ENCODE measurements at regions not wholly inside any gene's neighbourhood (a gene's known extent, or its start where the extent isn't known, plus 50 kb on each side); places are given as distances from the start of the nearest gene placed in this dataset.

DNA sequence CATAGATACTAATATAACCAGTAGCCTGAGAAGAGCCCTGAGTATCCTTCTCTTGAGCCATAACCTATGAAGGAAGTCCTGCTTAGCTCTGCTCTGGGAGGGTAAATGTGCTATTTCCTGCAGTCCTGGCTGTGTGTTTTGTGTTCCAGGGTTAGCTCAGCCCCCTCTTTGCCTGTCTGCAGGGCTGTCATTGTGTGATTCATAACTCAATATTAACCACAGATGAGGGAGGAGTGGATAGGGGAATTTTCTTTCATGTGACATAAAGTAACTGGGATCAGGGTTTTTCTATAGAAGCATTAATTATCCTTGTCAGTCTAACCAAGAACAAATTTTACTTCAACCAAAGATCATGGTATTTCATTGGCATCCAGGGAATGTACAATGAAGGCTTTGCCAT is 183.3 kb upstream of the ZBTB20 start:
- no peak for DNase-seq (ENCODE audit: low spot score)

DNA sequence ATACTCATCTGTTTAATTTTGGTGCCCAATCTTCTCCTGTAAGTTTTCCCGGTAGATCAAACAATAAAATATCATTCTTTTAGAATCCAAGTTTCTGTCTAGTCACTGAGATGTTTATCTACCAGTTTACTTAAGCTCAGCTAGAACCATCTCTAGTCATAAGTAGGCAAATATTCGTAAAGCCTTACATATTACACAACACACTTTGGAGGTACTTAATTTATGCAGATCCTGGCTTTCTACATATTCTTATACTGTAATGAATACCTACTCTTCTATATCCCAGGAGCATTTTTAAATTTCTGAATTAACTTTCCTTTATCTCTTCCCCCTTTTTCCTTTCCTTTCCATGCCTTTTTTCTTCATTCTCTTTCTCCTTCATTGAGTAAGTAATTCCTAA is 185.9 kb upstream of the ZBTB20 start:
- DNase-seq (ENCODE audit: low spot score), result no peak

DNA sequence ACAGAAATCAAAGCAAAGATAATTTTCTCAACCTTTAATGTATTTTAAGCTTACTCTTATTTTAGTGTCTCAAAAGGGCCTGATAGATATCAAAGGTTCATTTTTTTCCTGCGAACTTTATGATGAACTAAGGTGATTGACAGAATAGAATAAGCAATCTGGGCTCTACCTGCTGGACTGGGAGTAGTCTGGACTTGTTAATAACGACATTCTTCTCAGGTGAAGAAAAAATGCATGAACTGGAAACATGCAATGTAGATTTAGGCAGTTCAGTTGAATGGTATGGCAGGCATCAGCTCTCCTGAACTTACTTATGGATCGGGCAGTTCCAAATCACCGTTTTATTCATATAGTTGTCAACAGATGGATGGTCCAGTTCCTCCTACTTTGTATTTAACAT is 189.7 kb upstream of the ZBTB20 start:
- DNase-seq (ENCODE audit: low spot score), result no peak

DNA sequence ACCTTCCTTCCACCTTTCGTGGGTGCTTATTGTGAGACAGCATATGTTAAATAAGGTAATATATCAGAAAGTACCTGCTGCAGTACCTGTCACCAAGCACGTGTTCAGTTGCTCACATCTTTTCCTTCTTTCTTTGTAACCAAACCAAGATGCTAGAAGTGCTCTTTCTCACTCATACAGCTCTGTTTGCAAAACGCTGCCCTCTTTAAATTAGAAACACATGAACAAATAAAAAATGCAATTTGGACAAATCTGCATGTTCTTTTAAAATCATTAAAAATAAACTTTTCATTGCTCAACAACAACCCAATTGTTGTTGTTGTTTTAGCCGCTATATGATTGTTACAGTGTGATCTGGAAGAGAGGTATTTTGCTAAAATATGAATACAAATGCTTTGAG is 193.5 kb upstream of the ZBTB20 start:
- no peak for DNase-seq (ENCODE audit: low spot score)

DNA sequence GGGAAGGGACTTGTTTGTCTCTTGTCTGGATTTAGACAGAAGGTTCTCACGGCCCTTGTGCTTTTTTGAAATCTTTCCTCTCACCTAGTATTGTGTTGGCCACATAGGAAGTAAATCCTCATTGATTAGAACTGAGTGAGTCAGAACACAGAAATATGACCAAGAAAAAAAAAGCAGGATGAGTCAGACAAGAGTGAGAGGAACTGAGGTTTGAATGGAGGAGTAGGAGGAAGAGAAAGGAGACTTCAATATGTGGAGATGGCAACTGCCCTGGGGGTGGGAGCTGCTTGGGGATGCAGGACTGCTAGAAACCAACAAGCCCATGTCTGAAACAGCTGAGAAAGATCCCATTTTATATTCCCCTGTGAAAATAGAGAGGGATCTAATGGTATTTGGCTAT is 194.1 kb upstream of the ZBTB20 start:
- no peak for DNase-seq (ENCODE audit: low spot score)

DNA sequence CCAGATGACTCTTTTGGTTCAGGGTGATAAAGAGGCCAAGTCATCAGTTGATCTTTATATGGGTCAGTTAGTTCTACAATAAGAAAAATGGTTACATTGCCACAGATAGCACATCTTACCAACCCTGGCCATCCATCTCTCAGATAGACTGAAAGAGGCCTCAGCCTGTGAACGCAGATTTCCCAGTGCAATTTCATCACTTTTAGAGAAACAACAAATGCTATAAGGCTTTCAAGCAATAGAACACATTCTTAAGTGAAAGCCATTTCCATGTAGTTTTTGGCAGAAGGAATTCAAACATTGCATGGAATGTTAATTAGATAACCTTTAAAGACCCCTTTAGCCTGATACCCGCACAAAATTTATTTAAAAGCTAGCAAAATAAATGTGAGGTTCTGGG is 200.6 kb upstream of the ZBTB20 start:
- no peak for DNase-seq (ENCODE audit: low spot score)

DNA sequence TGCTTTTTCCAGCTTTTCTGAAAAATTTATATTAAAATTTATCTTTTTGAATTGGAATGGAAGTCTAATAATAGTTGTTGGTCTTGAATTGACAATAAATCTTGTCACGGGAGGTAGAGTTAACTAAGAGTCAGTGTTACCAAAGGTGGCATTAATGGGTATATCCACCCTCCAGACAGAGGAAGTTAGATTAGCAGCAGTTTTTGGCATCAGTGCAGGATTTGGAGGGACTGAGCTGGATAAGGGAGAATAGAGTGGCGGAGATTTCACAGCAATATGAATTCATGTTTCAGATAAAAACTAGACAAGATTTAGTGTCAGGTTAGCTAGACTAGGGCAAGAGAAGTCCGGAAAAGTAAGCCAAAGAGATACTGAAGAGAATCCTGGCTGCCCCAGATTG is 201.3 kb upstream of the ZBTB20 start:
- DNase-seq (ENCODE audit: low spot score), result no peak

DNA sequence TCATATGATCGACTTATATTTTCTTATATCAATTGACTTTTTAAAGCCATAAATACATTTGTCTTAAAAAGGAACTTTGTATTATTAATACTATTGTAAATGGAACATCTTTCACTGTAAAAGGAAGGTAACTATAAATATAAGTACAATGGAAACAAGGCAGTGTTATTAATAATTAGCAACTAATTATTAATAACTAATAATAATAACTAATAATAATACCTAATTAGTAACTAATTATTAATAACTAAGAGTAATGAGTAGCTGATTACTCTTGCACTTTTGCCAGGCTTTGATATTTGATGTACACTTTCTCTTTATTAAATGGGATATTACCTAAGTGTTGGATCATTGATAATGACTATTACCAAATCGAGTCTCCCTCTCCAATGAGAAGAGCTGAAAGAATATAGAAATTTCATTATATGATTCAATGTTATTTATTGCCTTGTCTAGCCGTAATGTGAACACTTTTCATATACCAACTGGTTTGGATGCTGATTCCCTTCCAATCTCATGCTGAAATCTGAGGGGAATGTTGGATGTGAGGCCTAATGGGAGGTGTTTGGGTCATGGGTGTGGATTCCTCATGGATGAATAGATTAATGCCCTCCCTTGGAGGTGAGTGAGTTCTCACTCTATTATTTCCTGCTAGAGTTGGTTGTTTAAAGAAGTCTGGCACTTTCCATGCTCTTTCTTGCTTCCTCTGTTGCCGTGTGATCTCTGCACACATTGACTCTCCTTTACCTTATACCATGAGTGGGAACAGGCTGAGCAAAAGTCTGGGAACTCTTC is 202.1 kb upstream of the ZBTB20 start:
- DNase-seq (ENCODE audit: low spot score), result no peak

DNA sequence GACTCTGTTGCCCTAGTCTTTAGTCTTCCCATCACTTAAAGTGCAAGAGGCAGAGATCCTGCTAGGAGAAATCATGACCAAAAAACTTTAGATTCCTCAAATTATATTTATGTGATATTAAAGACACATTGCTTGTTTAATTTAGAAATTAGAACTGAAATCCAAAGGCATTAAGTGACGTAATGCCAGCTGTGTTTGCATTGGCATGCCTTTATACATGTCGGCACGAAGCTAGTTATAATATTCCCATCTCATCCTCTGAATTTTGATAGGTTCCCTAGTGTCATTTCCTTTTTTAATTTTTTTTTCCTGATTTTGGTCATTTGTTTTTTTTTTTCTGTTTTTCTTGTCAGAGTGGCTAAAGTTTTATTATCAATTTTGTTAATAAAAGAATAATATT is 203.5 kb upstream of the ZBTB20 start:
- DNase-seq (ENCODE audit: low spot score), result no peak

DNA sequence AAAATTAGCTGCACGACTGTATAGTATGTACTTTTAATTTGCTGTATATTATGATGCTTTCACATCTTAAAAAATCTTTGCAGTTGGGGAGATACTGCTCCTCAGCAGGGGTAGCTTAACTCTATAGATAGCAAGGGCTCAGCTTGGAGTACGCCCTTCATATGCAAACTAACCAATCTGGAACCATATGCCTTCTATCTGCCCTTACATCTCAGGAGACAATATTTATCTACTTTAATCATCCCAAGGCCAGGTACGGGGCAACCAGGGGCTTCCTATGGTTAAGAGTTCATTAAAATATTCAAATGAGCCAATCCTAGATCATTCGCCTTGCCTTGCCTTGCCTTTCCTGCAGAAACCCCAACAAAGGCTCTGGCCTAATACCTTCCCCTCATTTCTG is 204.1 kb upstream of the ZBTB20 start:
- no peak for DNase-seq (ENCODE audit: low spot score)

DNA sequence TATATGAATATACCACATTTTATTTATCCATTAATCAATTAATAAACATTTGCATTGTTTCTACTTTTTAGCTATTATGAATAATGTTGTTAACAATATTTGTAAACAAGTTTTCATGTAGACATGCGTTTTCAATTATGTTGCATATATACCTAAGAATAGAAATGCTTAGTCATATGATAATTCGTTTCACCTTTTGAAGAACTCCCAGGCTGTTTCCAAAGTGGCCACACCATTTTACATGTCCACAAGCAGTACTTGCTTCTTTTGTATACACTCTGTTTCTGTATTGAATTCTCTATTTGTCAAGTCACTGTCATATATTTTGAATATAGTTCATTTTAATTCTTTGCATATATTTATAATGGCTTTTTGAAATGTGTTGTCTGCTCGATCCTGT is 206.9 kb upstream of the ZBTB20 start:
- no peak for DNase-seq (ENCODE audit: low spot score)

DNA sequence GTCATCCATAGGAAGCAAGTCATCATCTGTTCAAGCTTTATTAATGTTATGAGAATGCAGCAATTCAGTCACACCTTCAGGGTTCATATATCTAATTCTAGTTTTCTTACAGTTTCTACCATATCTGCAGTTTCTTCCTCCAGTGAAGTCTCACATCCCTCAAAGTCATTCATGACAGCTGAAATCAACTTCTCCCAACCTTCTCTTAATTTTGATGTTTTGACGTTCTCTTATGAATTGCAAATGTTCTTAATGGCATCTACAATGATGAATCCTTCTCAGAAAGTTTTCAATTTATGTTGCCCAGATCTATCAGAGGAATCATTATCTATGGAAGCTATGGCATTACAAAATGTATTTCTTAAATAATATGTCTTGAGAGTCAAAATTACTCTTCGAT is 210.4 kb upstream of the ZBTB20 start:
- no peak for DNase-seq (ENCODE audit: low spot score)

DNA sequence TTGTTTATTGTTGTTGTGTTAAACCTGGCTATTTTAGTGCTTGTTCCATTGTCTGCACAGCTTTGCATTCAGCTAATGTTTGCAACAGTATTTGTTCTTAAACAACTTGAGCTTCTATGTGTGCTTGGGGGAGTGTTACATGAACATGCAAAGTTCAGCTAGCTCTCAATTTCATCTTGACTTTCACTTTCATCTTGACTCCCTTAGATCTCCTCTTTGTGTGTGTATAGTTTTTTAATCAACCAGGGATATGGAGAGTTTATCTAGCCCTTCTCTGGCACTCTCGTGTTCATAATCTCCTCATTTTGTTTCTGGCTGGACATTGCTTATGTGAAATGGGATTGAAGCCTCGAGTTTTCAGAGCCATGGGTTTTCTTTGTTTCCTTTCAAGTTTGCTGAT is 212.4 kb upstream of the ZBTB20 start:
- DNase-seq (ENCODE audit: low spot score), result no peak

DNA sequence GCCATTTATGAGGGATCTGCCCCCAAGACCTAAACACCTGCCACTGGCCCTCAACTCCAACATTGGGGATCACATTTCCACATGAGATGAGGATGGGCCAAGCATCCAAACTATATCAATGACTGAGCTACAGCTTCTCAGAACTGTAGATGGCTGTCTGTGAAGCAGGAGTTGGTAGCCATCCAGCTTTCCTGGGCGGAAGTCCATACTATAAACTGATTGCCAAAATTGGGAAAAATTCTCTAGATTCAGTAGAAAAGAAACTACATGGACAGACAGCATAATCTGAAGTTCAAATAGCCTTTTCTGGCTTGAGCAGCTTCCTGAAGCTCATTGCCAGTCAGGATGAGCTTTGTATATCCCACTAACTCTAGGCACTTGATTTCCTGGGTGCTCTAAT is 214.7 kb upstream of the ZBTB20 start:
- DNase-seq (ENCODE audit: low spot score), result no peak

DNA sequence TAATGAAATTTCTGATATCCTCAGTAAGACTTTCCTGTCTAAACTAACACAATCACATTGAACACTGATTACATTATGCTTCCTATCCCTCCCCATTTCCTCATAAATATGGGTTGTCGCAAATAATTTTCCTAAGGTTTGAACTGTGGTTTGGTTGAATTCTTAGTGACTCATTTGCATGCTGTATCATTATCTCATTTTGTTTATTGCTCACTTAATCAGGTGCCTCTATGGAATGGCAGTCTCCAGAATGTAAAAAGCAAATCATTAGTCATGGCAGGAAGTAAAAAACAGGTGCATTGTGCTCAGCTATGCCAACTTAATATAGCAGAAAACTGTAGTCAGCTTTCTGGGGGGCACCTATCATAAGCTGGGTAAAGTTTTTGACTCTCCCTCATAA is 216.0 kb upstream of the ZBTB20 start:
- DNase-seq (ENCODE audit: low spot score), result no peak

DNA sequence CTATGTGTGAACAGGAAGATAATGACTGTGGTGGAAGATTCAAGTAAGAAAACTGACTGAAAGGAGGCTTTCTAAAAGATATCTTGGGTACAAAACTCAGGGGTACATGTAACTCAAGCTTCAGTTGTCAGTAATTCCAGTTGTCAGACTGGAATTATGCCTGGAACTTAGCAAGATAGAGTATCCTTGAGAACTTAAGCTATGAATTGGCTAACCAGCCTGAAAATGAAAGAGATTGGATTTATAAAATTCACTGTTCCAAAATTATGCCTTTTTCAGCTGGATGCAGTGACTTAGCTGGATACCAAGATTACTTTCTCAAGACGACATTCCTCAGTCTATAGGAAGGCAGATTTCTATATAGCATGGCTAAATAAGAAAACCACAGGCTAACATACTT is 221.9 kb upstream of the ZBTB20 start:
- DNase-seq (ENCODE audit: low spot score), result no peak

DNA sequence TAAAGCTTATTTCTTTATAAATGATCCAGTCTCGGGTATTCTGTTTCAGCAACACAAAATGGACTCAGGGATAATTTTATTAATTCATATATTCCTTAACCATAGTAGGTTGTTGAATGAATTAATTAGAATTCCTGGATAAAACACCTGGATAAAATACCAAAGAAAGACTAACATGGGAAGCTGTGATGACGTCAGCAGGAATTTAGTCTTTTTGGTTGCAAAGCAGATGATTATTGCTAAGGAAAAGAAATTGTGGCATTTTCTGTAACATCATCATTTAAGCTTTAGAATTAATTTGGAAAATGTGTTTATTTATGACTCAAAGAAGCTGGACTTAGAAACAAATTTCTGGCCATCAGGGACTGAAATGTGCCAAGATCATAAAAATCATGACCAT is 228.3 kb upstream of the ZBTB20 start:
- DNase-seq (ENCODE audit: low spot score), result no peak

DNA sequence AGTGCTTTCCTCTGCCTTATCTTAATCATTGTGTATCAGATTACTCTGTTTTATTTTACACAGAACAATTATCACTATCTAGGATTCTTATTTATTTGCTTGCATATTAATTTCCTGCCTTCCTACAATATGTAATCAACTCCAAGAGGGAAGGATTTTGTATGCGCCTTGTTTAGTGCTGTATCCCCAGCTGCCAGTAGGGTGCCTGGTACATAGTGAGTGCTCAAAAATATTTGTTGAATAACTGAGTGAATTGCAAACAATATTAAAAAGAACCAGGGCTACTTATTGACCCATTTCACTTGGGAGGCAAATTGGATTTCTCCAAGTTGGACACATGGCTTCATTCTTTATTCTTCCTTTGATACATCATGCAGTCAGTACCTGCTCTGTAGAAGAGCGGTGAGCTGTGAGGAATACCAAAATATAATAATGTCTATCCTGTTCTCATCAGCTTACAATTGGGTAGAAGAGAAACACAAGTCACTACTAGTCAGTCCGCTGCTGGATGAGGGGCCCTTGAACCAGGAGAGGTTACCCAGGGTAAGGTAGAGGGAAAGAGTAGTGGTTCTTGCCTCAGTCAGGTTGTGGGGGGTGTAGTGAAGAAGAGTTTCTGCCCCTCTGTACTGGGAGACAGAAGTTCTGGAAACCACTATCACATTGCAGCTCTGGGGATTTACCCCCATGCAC is 233.9 kb upstream of the ZBTB20 start:
- no peak for DNase-seq (ENCODE audit: low spot score)

DNA sequence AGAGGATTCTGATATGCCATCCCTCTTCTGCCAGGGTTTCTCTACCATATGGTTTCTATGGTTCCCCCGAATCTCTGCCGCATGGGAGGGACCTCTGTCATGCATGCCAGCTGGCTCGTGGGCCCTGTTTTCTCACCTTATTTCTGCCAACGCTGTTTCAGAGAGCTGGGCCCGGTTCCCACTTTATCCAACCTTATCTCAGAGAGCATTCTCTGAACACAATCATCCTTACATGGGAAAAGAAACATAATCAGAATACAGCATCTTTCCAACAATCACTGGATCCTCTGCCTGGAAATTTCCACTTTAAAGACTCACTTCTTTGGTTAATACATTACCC is 234.5 kb upstream of the ZBTB20 start:
- DNase-seq (ENCODE audit: low spot score), result no peak

DNA sequence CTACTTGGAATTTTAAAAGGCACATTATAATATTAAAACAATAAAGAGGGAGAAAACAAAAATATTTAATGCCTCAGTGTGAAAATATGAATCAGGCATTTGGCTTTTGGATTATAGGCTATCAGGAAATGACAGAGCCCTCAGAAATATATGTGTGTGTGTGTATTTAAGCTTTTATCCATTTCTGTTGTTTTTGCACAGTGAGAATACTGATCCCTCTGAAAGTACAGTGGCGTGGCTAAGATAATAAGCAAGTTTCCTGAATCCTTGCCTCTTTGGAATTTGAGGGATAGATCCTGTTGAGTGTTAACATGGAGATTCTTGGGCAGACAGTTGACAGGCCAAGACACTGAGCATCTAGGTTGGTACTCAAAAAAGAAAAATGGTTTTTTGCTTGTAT is 234.8 kb upstream of the ZBTB20 start:
- DNase-seq (ENCODE audit: low spot score), result no peak

DNA sequence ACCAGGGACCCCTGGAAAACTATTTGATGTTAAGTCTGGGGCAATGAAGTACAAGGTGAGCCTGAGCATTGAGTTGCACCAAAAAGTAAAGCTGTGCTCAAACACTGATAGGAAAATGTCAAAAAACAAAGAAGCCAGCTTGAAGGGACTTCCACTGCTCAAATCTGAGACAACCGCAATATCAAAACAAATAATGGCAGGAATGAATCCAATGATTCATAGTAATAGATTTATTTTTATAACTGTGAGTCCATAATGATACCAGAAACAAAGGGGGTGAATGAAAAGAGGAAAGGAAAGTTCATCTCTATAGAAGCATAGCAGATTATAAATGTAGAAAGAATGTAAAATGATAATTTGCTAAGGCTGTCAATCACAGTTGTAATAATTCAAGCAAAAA is 237.3 kb upstream of the ZBTB20 start:
- no peak for DNase-seq (ENCODE audit: low spot score)

DNA sequence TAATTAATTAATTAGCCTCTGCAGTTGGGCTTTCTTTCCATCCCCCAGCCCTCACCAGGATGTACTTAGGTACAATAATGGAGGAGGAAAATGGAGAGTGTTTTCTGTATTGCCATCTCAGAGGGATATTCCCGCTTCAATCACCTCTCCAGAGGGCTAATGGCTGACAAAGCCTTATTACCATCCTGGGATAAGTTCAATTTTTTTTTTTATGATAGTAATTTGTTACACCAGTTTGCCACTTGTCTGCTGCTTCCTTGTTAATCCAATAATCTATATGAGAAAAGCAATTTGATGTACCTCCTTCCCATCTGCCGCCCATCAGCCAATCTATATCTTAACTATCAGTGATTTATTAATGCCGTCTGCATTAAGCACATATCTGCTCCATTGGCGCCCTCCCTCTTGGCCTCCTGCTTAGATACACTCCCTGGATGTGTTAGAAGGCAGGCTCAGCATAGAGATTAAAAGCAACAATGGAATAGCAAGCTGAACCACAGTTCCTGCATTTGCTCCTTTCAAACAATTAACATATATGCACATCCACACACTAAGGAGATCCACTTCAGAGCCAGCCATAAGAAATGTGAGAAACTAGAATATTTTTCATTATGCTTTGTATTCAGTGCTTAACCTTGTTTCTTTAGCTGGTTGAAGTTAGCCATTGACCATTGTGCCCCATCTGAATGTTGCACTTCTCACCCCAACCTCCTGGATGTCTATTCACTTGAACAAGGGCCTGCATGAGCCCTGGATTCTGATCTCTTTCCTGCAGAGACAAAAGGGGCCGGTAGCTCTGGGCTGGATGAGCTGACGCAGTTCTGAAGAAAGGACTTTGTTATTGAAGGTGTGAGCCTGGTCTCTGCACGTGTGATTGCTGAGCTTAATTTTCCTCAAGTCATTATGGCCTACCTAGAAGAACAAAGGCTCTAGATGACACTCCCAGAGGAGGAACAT is 237.3 kb upstream of the GAP43 start:
- DNase-seq (ENCODE audit: low spot score), result no peak

DNA sequence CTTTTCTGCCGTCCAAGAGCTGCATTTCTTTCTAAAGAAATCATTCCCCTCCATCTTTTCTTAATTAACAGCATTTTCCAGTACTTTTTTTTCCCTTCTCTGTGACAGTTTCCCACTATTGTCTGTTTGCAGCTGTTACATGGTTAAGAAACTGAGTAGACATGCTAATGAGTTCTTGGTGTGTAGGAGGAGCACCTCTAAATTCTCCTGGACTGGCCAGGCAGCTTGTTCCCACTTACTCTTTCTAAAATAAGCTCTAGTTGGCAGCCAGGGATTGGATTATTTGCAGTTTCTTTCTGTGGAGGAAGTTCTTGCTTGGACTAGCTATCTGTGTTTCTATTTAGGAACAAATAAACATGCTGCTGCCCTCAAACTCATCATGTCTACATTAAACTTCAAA is 235.1 kb upstream of the GAP43 start:
- no peak for DNase-seq (ENCODE audit: low spot score)
